MM.1S (cell line): ENCODE measurements at regions not wholly inside any gene's neighbourhood (a gene's known extent, or its start where the extent isn't known, plus 50 kb on each side); places are given as distances from the start of the nearest gene placed in this dataset.

ENCODE experiments used
- DNase-seq: peaks from one replicate; pipeline ENCODE4 v3.0.0-alpha.2; 2015
- H2AFZ ChIP-seq: fragments of 300-600 bp; sonication (generic); 2 replicates; pipeline ENCODE4 v1.6.0; 2016; ENCODE audit warnings: antibody characterized with exemption, low read length
- H3F3A ChIP-seq: fragments of 300-600 bp; sonication (generic); 2 replicates; pipeline ENCODE4 v1.6.1; 2016; ENCODE audit warnings: mild to moderate bottlenecking, antibody characterized with exemption, low read length, moderate library complexity, mixed read lengths; ENCODE audit not compliant: insufficient read depth
- H3K27ac ChIP-seq: fragments of 300-600 bp; sonication (generic); 2 replicates; pipeline ENCODE4 v1.5.1; 2016; ENCODE audit warnings: mild to moderate bottlenecking, low read length
- H3K27me3 ChIP-seq: fragments of 300-600 bp; sonication (generic); replicated peaks from 2 replicates; pipeline ENCODE4 v1.6.0; 2016; ENCODE audit warnings: low read length; ENCODE audit not compliant: insufficient read depth
- H3K36me3 ChIP-seq: fragments of 300-600 bp; sonication (generic); replicated peaks from 2 replicates; pipeline ENCODE4 v1.6.1; 2016; ENCODE audit warnings: mild to moderate bottlenecking, low read length, mixed read lengths; ENCODE audit not compliant: insufficient read depth
- H3K4me1 ChIP-seq: fragments of 300-600 bp; sonication (generic); 2 replicates; pipeline ENCODE4 v1.6.1; 2016; ENCODE audit warnings: low read length, mixed read lengths
- H3K4me2 ChIP-seq: fragments of 300-600 bp; sonication (generic); 2 replicates; pipeline ENCODE4 v1.6.0; 2016; ENCODE audit warnings: low read depth, low read length
- H3K4me3 ChIP-seq: fragments of 300-600 bp; sonication (generic); 2 replicates; pipeline ENCODE4 v1.5.1; 2016; ENCODE audit warnings: low read length, mixed read lengths
- H3K79me2 ChIP-seq: fragments of 300-600 bp; sonication (generic); 2 replicates; pipeline ENCODE4 v1.6.1; 2016; ENCODE audit warnings: mixed run types, low read length, mixed read lengths
- H3K9ac ChIP-seq: fragments of 300-600 bp; sonication (generic); 2 replicates; pipeline ENCODE4 v1.6.1; 2016; ENCODE audit warnings: low read length, mixed read lengths
- H3K9me2 ChIP-seq: fragments of 300-600 bp; sonication (generic); replicated peaks from 2 replicates; pipeline ENCODE4 v1.6.1; 2016; ENCODE audit warnings: mild to moderate bottlenecking, low read length, mixed read lengths; ENCODE audit not compliant: insufficient read depth
- H3K9me3 ChIP-seq: fragments of 300-600 bp; sonication (generic); replicated peaks from 2 replicates; pipeline ENCODE4 v1.6.1; 2016; ENCODE audit warnings: mild to moderate bottlenecking, low read length, mixed read lengths; ENCODE audit not compliant: insufficient read depth
- H4K20me1 ChIP-seq: fragments of 300-600 bp; sonication (generic); 2 replicates; pipeline ENCODE4 v1.6.1; 2016; ENCODE audit warnings: mild to moderate bottlenecking, low read length, moderate library complexity, mixed read lengths; ENCODE audit not compliant: insufficient read depth
- CTCF ChIP-seq: fragments of 300-600 bp; sonication (generic); IDR thresholded peaks from 2 replicates; pipeline ENCODE4 v1.5.1; 2016; ENCODE audit warnings: antibody characterized with exemption, low read length, mixed read lengths
- EZH2 ChIP-seq: fragments of 300-600 bp; sonication (generic); optimal IDR thresholded peaks from 2 replicates; pipeline ENCODE3; 2017; ENCODE audit warnings: low read depth, mild to moderate bottlenecking, antibody characterized with exemption, low read length, mixed read lengths
- EZH2phosphoT487 ChIP-seq: fragments of 300-600 bp; sonication (generic); IDR thresholded peaks from 2 replicates; pipeline ENCODE4 v1.6.1; 2018; ENCODE audit warnings: antibody characterized with exemption, low read length

GRCh38 chr11:129528296-129528695 is 152.6 kb downstream of the BARX2 start:
- Histone ChIP-seq H4K20me1 (no peaks in the 10 kb centered on the region), H3K4me3 (peak overlapping the region; percentile 29; the same call in 1 of the 2 replicates), H3K27me3 (no peaks in the 10 kb centered on the region), H2AFZ (peak overlapping the region; percentile 40), H3K9me2 (no peaks in the 10 kb centered on the region), H3K9me3 (no peaks in the 10 kb centered on the region), H3K36me3 (no peaks in the 10 kb centered on the region), H3F3A (peaks cover 15% of the 10 kb centered on the region), H3K9ac (peak overlapping the region; percentile 57; the same call in 1 of the 2 replicates), H3K27ac (peak overlapping the region; percentile 91), H3K79me2 (no peaks in the 10 kb centered on the region), H3K4me2 (peak overlapping the region; percentile 79), H3K4me1 (peaks cover 20% of the 10 kb centered on the region)
- peak; percentile 80 for DNase-seq
- TF ChIP-seq EZH2phosphoT487 (no peak), EZH2 (no peak), CTCF (peak; percentile 21)

GRCh38 chr11:129530154-129530895 is 154.7 kb downstream of the BARX2 start:
- H3K79me2 ChIP-seq: no peaks in the 10 kb centered on the region
- no peaks in the 10 kb centered on the region for H3K27me3 ChIP-seq
- no peak for TF ChIP-seq CTCF
- TF ChIP-seq EZH2phosphoT487: no peak
- TF ChIP-seq EZH2: no peak
- no peak for DNase-seq
- peaks cover 15% of the 10 kb centered on the region for H3F3A ChIP-seq
- no peaks in the 10 kb centered on the region for H4K20me1 ChIP-seq
- peaks cover 20% of the 10 kb centered on the region for H3K4me1 ChIP-seq
- H3K27ac ChIP-seq: no peak overlapping the region
- no peak overlapping the region for H3K9ac ChIP-seq
- no peak overlapping the region for H2AFZ ChIP-seq
- no peaks in the 10 kb centered on the region for H3K9me2 ChIP-seq
- no peaks in the 10 kb centered on the region for H3K36me3 ChIP-seq
- no peak overlapping the region for H3K4me3 ChIP-seq
- H3K9me3 ChIP-seq: no peaks in the 10 kb centered on the region
- no peak overlapping the region for H3K4me2 ChIP-seq

- H3F3A ChIP-seq: peaks cover 6% of the 10 kb centered on the region
- no peaks in the 10 kb centered on the region for H3K79me2 ChIP-seq
- no peaks in the 10 kb centered on the region for H3K9me2 ChIP-seq
- H3K9ac ChIP-seq: no peak overlapping the region
- no peak overlapping the region for H2AFZ ChIP-seq
- no peak for DNase-seq
- H3K36me3 ChIP-seq: no peaks in the 10 kb centered on the region
- H3K27me3 ChIP-seq: no peaks in the 10 kb centered on the region
- no peaks in the 10 kb centered on the region for H3K9me3 ChIP-seq
- H4K20me1 ChIP-seq: no peaks in the 10 kb centered on the region
- no peak overlapping the region for H3K4me3 ChIP-seq
- no peak overlapping the region for H3K4me2 ChIP-seq
- H3K27ac ChIP-seq: no peak overlapping the region
- no peak for TF ChIP-seq EZH2phosphoT487
- H3K4me1 ChIP-seq: peaks cover 11% of the 10 kb centered on the region
Observed at GRCh38 chr11:129533395-129533794, 157.7 kb downstream of the BARX2 start.

GRCh38 chr11:129536338-129536737 is 160.7 kb downstream of the BARX2 start:
- TF ChIP-seq CTCF: no peak
- no peak for TF ChIP-seq EZH2phosphoT487
- TF ChIP-seq EZH2: no peak
- no peaks in the 10 kb centered on the region for H3K79me2 ChIP-seq
- no peak overlapping the region for H3K9ac ChIP-seq
- no peaks in the 10 kb centered on the region for H3K9me3 ChIP-seq
- H3K9me2 ChIP-seq: no peaks in the 10 kb centered on the region
- no peaks in the 10 kb centered on the region for H3F3A ChIP-seq
- no peak for DNase-seq
- H3K4me3 ChIP-seq: no peak overlapping the region
- no peak overlapping the region for H2AFZ ChIP-seq
- no peaks in the 10 kb centered on the region for H3K36me3 ChIP-seq
- no peaks in the 10 kb centered on the region for H4K20me1 ChIP-seq
- H3K4me2 ChIP-seq: no peak overlapping the region
- no peak overlapping the region for H3K27ac ChIP-seq
- H3K27me3 ChIP-seq: no peaks in the 10 kb centered on the region
- no peaks in the 10 kb centered on the region for H3K4me1 ChIP-seq
